IMR-90 (cell line): ENCODE measurements at regions not wholly inside any gene's neighbourhood (a gene's known extent, or its start where the extent isn't known, plus 50 kb on each side); places are given as distances from the start of the nearest gene placed in this dataset.

Experiments used
- ATAC-seq: fragments of 200-7000 bp; cut with Tn5 transposase; 2 replicates; pipeline ENCODE4 v1.9.1; 2020; ENCODE audit warnings: low read depth, mild to moderate bottlenecking, moderate library complexity
- BruUV-seq: library from RNA; stranded (reverse); fragments of 400-500 nt; replicated peaks from 2 replicates; lab custom pipeline; 2021; lab: Mats Ljungman, UMichigan
- CTCF ChIA-PET: fragments of 300-600 bp; formaldehyde crosslinking; extraction: SDS; loops from one replicate; lab custom pipeline; 2021; ENCODE audit warnings: antibody characterized with exemption; lab: Yijun Ruan, JAX
- POLR2A ChIA-PET: fragments of 300-600 bp; sonication (Branson Sonifier 250); formaldehyde crosslinking; loops from one replicate; lab custom pipeline; 2022; ENCODE audit warnings: antibody characterized with exemption; ENCODE audit not compliant: unreplicated experiment; lab: Charles Lee
- DNase-seq: peaks from one replicate; pipeline ENCODE4 v3.0.0; 2013
- H2AFZ ChIP-seq: replicated peaks from 2 replicates; pipeline ENCODE3; 2013; ENCODE audit warnings: low read length, mild to moderate bottlenecking; ENCODE audit not compliant: poor library complexity
- H2AK5ac ChIP-seq: 2 replicates; pipeline ENCODE4 v1.6.1; 2013; ENCODE audit warnings: low read depth, low read length, inconsistent platforms
- H2AK9ac ChIP-seq: replicated peaks from 2 replicates; pipeline ENCODE3; 2013; ENCODE audit warnings: mild to moderate bottlenecking, low read depth, low read length, moderate library complexity; ENCODE audit not compliant: poor library complexity
- H2BK120ac ChIP-seq: 2 replicates; pipeline ENCODE4 v1.6.1; 2013; ENCODE audit warnings: low read depth, low read length, inconsistent platforms
- H2BK15ac ChIP-seq: 3 replicates; pipeline ENCODE4 v1.6.1; 2013; ENCODE audit warnings: low read depth, low read length, inconsistent platforms
- H2BK20ac ChIP-seq: 2 replicates; pipeline ENCODE4 v1.6.1; 2013; ENCODE audit warnings: low read depth, mild to moderate bottlenecking, inconsistent platforms, low read length, moderate library complexity
- H2BK5ac ChIP-seq: 2 replicates; pipeline ENCODE4 v1.6.1; 2013; ENCODE audit warnings: mild to moderate bottlenecking, low read depth, low read length, inconsistent platforms; ENCODE audit not compliant: poor library complexity, severe bottlenecking
- H3K14ac ChIP-seq: replicated peaks from 2 replicates; pipeline ENCODE4 v1.6.1; 2013; ENCODE audit warnings: low read depth, low read length, inconsistent platforms
- H3K18ac ChIP-seq: 2 replicates; pipeline ENCODE4 v1.6.1; 2013; ENCODE audit warnings: low read depth, low read length, control low read depth
- H3K23ac ChIP-seq: 2 replicates; pipeline ENCODE4 v1.6.1; 2013; ENCODE audit warnings: low read depth, low read length, inconsistent platforms
- H3K27ac ChIP-seq: 2 replicates; pipeline ENCODE4 v1.5.1; 2013; ENCODE audit warnings: mild to moderate bottlenecking, control low read depth, low read length; ENCODE audit not compliant: insufficient read depth
- H3K27me3 ChIP-seq: 2 replicates; pipeline ENCODE4 v1.6.1; 2013; ENCODE audit warnings: low read length; ENCODE audit not compliant: control insufficient read depth, insufficient read depth
- H3K36me3 ChIP-seq: 2 replicates; pipeline ENCODE4 v1.6.1; 2013; ENCODE audit warnings: low read length, mixed read lengths; ENCODE audit not compliant: control insufficient read depth, insufficient read depth
- H3K4ac ChIP-seq: 2 replicates; pipeline ENCODE4 v1.6.1; 2013; ENCODE audit warnings: low read depth, low read length, inconsistent platforms
- H3K4me1 ChIP-seq: 2 replicates; pipeline ENCODE4 v1.6.1; 2013; ENCODE audit warnings: low read length, mixed read lengths; ENCODE audit not compliant: control insufficient read depth, insufficient read depth
- H3K4me2 ChIP-seq: 2 replicates; pipeline ENCODE4 v1.6.1; 2013; ENCODE audit warnings: low read depth, mild to moderate bottlenecking, control low read depth, low read length, moderate library complexity
- H3K4me3 ChIP-seq: 2 replicates; pipeline ENCODE4 v1.5.1; 2013; ENCODE audit warnings: low read depth, mild to moderate bottlenecking, control low read depth, low read length, moderate library complexity; ENCODE audit not compliant: insufficient read depth
- H3K56ac ChIP-seq: 2 replicates; pipeline ENCODE4 v1.6.1; 2013; ENCODE audit warnings: low read length, inconsistent platforms; ENCODE audit not compliant: insufficient read depth; ENCODE audit errors: extremely low read depth
- H3K79me1 ChIP-seq, 2 experiments: 2 replicates each; pipeline ENCODE4 v1.6.1; 2013; ENCODE audit warnings: low read length in 2 of 2, inconsistent platforms in 1 of 2, low read depth in 1 of 2
- H3K9ac ChIP-seq: 2 replicates; pipeline ENCODE4 v1.6.1; 2013; ENCODE audit warnings: low read depth, low read length, control low read depth
- H3K9me1 ChIP-seq: 2 replicates; pipeline ENCODE4 v1.6.1; 2013; ENCODE audit warnings: low read length, inconsistent platforms; ENCODE audit not compliant: insufficient read depth
- H3K9me3 ChIP-seq: 2 replicates; pipeline ENCODE4 v1.6.1; 2013; ENCODE audit warnings: low read length; ENCODE audit not compliant: control insufficient read depth, insufficient read depth
- H4K20me1 ChIP-seq: 2 replicates; pipeline ENCODE4 v1.6.1; 2013; ENCODE audit warnings: low read length, inconsistent platforms; ENCODE audit not compliant: insufficient read depth
- H4K5ac ChIP-seq: 2 replicates; pipeline ENCODE4 v1.6.1; 2013; ENCODE audit warnings: mild to moderate bottlenecking, low read depth, low read length, control low read depth
- H4K8ac ChIP-seq, 2 experiments: 2 replicates each; pipeline ENCODE4 v1.6.1; 2013; ENCODE audit warnings: low read depth in 2 of 2, low read length in 2 of 2, control low read depth in 1 of 2, inconsistent platforms in 1 of 2
- H4K91ac ChIP-seq: 2 replicates; pipeline ENCODE4 v1.6.1; 2013; ENCODE audit warnings: low read depth, low read length, inconsistent platforms; ENCODE audit not compliant: insufficient read depth
- BHLHE40 ChIP-seq: fragments of 150-350 bp; IDR thresholded peaks from 2 replicates; pipeline ENCODE4 v1.6.1; 2016; ENCODE audit warnings: mild to moderate bottlenecking, low read depth, low read length
- CEBPB ChIP-seq: IDR thresholded peaks from 2 replicates; pipeline ENCODE4 v1.6.1; 2012; ENCODE audit warnings: low read depth, low read length, improper control_type of control experiment
- CHD1 ChIP-seq: IDR thresholded peaks from 2 replicates; pipeline ENCODE4 v1.6.1; 2012; ENCODE audit warnings: low read depth, low read length, improper control_type of control experiment
- ELK1 ChIP-seq: fragments of 150-350 bp; IDR thresholded peaks from 2 replicates; pipeline ENCODE4 v1.6.1; 2016; ENCODE audit warnings: low read depth, mild to moderate bottlenecking, low read length, moderate library complexity, borderline replicate concordance
- MAFK ChIP-seq: IDR thresholded peaks from 2 replicates; pipeline ENCODE4 v1.6.1; 2012; ENCODE audit warnings: low read depth, low read length, improper control_type of control experiment
- MAZ ChIP-seq: IDR thresholded peaks from 2 replicates; pipeline ENCODE4 v1.6.1; 2012; ENCODE audit warnings: low read depth, mild to moderate bottlenecking, low read length, improper control_type of control experiment, moderate library complexity, borderline replicate concordance
- RCOR1 ChIP-seq: IDR thresholded peaks from 2 replicates; pipeline ENCODE4 v1.6.1; 2012; ENCODE audit warnings: mild to moderate bottlenecking, low read length, improper control_type of control experiment; ENCODE audit not compliant: insufficient replicate concordance
- WGBS, 2 experiments: methylation state at CpG; one replicate each; pipeline versions ENCODE4 v1.1.5 to v1.1.7; 2013; ENCODE audit warnings: missing lambda C conversion rate in 2 of 2; ENCODE audit not compliant: insufficient read length in 1 of 2; ENCODE audit errors: extremely low coverage in 2 of 2; 5-methylcytosine and 5-hydroxymethylcytosine counted together
- dilution Hi-C: fragments of 300-500 bp; cut with HindIII; formaldehyde crosslinking; loops from one replicate; pipeline ENCODE4 v1.14.3; 2018; ENCODE audit warnings: low sequenced_read_pairs; ENCODE audit not compliant: unreplicated experiment
- in situ Hi-C: fragments of 300-500 bp; cut with MboI; formaldehyde crosslinking; loops from 3 replicates; pipeline ENCODE4 v1.14.3; 2019; ENCODE audit warnings: low sequenced_read_pairs, inconsistent platforms, mixed read lengths
- intact Hi-C: fragments of 100-400 bp; cut with micrococcal nuclease; formaldehyde crosslinking; loops from 2 replicates; pipeline ENCODE4 v1.10.0; 2022

- Histone ChIP-seq H4K20me1 (no peaks in the 10 kb centered on the region), H3K56ac (no peak overlapping the region), H3K4me2 (no peak overlapping the region), H3K4me3 (no peak overlapping the region), H3K14ac (no peak overlapping the region), H3K9me1 (no peaks in the 10 kb centered on the region), H2AFZ (no peak overlapping the region), H3K4me1 (peaks cover 3% of the 10 kb centered on the region; the same call in 1 of the 2 replicates), H3K79me1 (no peaks in the 10 kb centered on the region), H2BK120ac (no peak overlapping the region), H3K36me3 (no peaks in the 10 kb centered on the region), H3K9me3 (peaks cover 2% of the 10 kb centered on the region; the same call in 1 of the 2 replicates), H3K23ac (no peak overlapping the region), H3K27me3 (no peaks in the 10 kb centered on the region), H3K9ac (no peak overlapping the region), H3K27ac (no peak overlapping the region), H2BK5ac (no peak overlapping the region), H4K5ac (no peak overlapping the region), H2AK5ac (no peak overlapping the region), H4K8ac (no peak overlapping the region), H3K18ac (no peak overlapping the region), H4K91ac (no peak overlapping the region), H2BK20ac (no peak overlapping the region), H2BK15ac (no peak overlapping the region), H2AK9ac (no peak overlapping the region), H3K4ac (no peak overlapping the region)
- dilution Hi-C loops = no loop called here
- in situ Hi-C loops = no loop called here
- TF ChIP-seq BHLHE40 (no peak), CHD1 (no peak), ELK1 (no peak), MAZ (no peak), CEBPB (no peak), MAFK (no peak), RCOR1 (no peak)
- POLR2A ChIA-PET = no interaction called here
- intact Hi-C loops = no loop called here
- DNase-seq (no peak), ATAC-seq (no peak)
- no TSS peak for BruUV-seq
- CTCF ChIA-PET = no interaction called here
- WGBS, 2 experiments = no CpG with 5 or more reads among the region's 4 CpGs
Measured at GRCh38 chr21:27525780-27526179, 558.9 kb upstream of the ADAMTS5 start.
